ENCODE measurements at regions not wholly inside any gene's neighbourhood (a gene's known extent, or its start where the extent isn't known, plus 50 kb on each side); places are given as distances from the start of the nearest gene placed in this dataset.

DNA sequence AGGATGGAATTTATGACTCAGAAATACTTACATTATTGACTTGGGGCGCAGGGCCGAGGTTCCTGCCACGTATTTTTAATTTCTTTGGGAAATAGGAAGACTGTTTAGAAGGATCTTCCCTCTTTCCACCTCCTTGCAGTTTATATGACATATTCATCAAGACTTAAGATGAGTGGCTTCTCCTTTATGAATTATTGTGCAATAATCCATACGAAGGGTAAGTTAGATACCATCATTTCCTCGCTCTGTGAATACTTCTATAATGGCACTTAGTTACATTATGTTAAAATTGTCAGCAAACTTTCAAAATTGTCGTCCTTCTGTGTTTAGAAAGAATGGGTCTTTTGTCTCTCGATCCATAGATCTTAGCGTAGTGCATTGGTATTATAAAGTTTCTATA is 328.8 kb upstream of the UBE2E3 start:
- Mint-ChIP-seq H3K9me3 (ENCODE audit: low read depth) (no peaks in the 10 kb centered on the region), H3K36me3 (ENCODE audit: low read depth) (no peaks in the 10 kb centered on the region), H3K27me3 (ENCODE audit: low read depth) (no peaks in the 10 kb centered on the region), H3K27ac (ENCODE audit: unreplicated experiment) (no peak overlapping the region), H3K4me1 (ENCODE audit: low read depth) (peaks cover 19% of the 10 kb centered on the region), H3K4me3 (ENCODE audit: unreplicated experiment) (no peak overlapping the region)
- TF ChIP-seq, protein P1, sequence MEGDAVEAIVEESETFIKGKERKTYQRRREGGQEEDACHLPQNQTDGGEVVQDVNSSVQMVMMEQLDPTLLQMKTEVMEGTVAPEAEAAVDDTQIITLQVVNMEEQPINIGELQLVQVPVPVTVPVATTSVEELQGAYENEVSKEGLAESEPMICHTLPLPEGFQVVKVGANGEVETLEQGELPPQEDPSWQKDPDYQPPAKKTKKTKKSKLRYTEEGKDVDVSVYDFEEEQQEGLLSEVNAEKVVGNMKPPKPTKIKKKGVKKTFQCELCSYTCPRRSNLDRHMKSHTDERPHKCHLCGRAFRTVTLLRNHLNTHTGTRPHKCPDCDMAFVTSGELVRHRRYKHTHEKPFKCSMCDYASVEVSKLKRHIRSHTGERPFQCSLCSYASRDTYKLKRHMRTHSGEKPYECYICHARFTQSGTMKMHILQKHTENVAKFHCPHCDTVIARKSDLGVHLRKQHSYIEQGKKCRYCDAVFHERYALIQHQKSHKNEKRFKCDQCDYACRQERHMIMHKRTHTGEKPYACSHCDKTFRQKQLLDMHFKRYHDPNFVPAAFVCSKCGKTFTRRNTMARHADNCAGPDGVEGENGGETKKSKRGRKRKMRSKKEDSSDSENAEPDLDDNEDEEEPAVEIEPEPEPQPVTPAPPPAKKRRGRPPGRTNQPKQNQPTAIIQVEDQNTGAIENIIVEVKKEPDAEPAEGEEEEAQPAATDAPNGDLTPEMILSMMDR (IDR thresholded peaks at IDR 0.05), result no peak
- no peak for DNase-seq (ENCODE audit: low spot score)

DNA sequence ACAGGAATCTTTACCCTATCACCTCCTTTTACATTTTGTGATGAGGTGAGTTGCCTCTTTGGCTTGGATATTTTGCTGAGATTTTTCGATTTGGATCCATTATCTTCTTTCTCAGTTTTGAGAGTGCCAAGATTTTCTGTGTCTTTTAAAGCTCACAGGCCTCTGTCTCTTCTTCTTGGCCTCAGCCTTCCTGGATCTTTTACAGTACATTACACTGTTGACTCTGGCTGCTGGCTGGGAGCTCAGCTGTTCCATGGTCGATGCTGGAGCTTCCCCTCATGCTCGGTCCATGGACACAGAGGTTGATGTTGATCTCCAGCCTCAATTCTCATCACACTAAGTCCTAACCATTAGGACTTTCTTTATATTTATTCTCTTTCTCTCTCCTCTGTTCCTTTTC is 332.8 kb upstream of the UBE2E3 start:
- H3K4me1 Mint-ChIP-seq (ENCODE audit: low read depth), result peaks cover 15% of the 10 kb centered on the region
- no peaks in the 10 kb centered on the region for H3K36me3 Mint-ChIP-seq (ENCODE audit: low read depth)
- H3K27ac Mint-ChIP-seq (ENCODE audit: unreplicated experiment), result no peak overlapping the region
- no peaks in the 10 kb centered on the region for H3K9me3 Mint-ChIP-seq (ENCODE audit: low read depth)
- no peaks in the 10 kb centered on the region for H3K27me3 Mint-ChIP-seq (ENCODE audit: low read depth)
- H3K4me3 Mint-ChIP-seq (ENCODE audit: unreplicated experiment), result no peak overlapping the region
- TF ChIP-seq, protein P1 (IDR thresholded peaks at IDR 0.05), result no peak
- DNase-seq (ENCODE audit: low spot score), result no peak

DNA sequence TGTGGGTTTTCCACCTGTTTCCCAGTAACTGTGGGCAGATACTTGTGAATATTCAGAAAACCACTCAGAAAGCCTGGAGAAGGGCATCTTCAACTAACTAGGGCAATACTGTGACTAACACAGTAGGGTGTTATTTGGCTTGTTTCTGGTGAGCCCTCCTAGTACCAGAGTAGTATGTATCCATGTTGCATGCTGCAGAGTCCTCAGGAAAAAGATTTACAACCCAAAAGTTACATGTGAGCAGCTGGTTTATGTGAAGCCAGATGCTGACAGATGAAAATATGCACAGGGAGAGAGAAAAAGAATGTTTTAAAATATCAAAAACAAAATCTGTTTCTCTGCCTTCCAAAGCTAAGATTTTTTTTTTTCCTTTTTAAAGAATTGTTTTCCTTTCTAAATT is 333.2 kb upstream of the UBE2E3 start:
- H3K4me1 Mint-ChIP-seq (ENCODE audit: low read depth), result peaks cover 15% of the 10 kb centered on the region
- no peak overlapping the region for H3K4me3 Mint-ChIP-seq (ENCODE audit: unreplicated experiment)
- H3K36me3 Mint-ChIP-seq (ENCODE audit: low read depth), result no peaks in the 10 kb centered on the region
- DNase-seq (ENCODE audit: low spot score), result no peak
- peaks cover 2% of the 10 kb centered on the region for H3K9me3 Mint-ChIP-seq (ENCODE audit: low read depth)
- TF ChIP-seq, protein P1 (IDR thresholded peaks at IDR 0.05), result no peak
- no peak overlapping the region for H3K27ac Mint-ChIP-seq (ENCODE audit: unreplicated experiment)
- H3K27me3 Mint-ChIP-seq (ENCODE audit: low read depth), result no peaks in the 10 kb centered on the region

DNA sequence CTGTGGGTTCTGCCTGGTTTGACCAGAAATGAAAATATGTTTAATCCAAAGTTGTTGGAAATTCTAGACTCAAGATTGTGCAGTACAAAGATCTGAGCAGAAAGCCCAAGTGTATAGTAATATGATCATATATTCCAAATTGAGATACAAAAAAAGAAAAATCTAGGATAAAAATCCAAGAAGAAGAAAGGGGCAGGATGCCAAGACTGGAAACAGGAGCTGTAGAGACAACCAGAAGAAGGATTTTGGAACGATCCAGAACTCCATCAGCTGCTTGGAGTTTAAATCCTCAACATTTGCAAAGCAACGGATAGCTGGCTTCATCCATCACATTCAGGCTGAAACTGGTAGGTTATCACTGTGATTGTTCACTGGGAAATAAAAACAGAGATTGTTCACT is 333.6 kb upstream of the UBE2E3 start:
- TF ChIP-seq, protein P1 (IDR thresholded peaks at IDR 0.05), result no peak
- H3K9me3 Mint-ChIP-seq (ENCODE audit: low read depth), result peaks cover 2% of the 10 kb centered on the region
- DNase-seq (ENCODE audit: low spot score), result no peak
- H3K4me1 Mint-ChIP-seq (ENCODE audit: low read depth), result peaks cover 15% of the 10 kb centered on the region
- no peak overlapping the region for H3K27ac Mint-ChIP-seq (ENCODE audit: unreplicated experiment)
- no peak overlapping the region for H3K4me3 Mint-ChIP-seq (ENCODE audit: unreplicated experiment)
- no peaks in the 10 kb centered on the region for H3K27me3 Mint-ChIP-seq (ENCODE audit: low read depth)
- H3K36me3 Mint-ChIP-seq (ENCODE audit: low read depth), result no peaks in the 10 kb centered on the region

DNA sequence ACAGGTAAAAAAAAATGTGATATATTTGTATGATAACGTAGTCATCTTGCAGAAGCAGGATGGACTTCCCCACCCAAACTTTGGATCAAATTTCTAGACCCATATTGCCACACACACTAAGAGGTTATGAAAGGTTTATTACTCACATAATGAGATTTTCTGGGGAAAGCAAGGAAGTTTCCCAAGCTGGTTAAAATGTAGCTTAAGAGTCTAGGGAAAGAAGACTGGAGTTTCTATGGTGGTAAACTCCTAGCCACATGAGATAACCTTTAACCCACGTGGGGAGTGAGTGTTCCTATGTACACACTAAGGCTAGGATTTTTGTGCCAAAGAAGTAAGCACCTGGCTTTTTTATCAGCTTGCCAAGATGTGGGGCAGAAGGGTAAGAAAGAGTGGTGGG is 335.7 kb upstream of the UBE2E3 start:
- H3K36me3 Mint-ChIP-seq (ENCODE audit: low read depth), result no peaks in the 10 kb centered on the region
- TF ChIP-seq, protein P1 (IDR thresholded peaks at IDR 0.05), result no peak
- H3K27me3 Mint-ChIP-seq (ENCODE audit: low read depth), result no peaks in the 10 kb centered on the region
- peaks cover 4% of the 10 kb centered on the region for H3K9me3 Mint-ChIP-seq (ENCODE audit: low read depth)
- H3K4me1 Mint-ChIP-seq (ENCODE audit: low read depth), result peaks cover 15% of the 10 kb centered on the region
- no peak overlapping the region for H3K27ac Mint-ChIP-seq (ENCODE audit: unreplicated experiment)
- DNase-seq (ENCODE audit: low spot score), result no peak
- no peak overlapping the region for H3K4me3 Mint-ChIP-seq (ENCODE audit: unreplicated experiment)
